Transverse colon (tissue), 4 donors: ENCODE measurements at regions not wholly inside any gene's neighbourhood (a gene's known extent, or its start where the extent isn't known, plus 50 kb on each side); places are given as distances from the start of the nearest gene placed in this dataset.

Experiments used
- CTCF ChIP-seq, 5 experiments: fragments of 200-600 bp in 3 of 5; fragments of 450-650 bp in 2 of 5; sonication (generic) in 3 of 5; IDR thresholded peaks; 1 replicate in 2 of 5; 2 replicates in 3 of 5; pipeline ENCODE4 v1.5.1; 2016 to 2017; ENCODE audit warnings: antibody characterized with exemption in 5 of 5, inconsistent platforms in 3 of 5, mild to moderate bottlenecking in 2 of 5, moderate library complexity in 1 of 5
- EP300 ChIP-seq: sonication (generic); formaldehyde crosslinking; IDR thresholded peaks from one replicate; pipeline ENCODE4 v1.6.1; 2017; ENCODE audit warnings: antibody characterized with exemption, low read depth
- POLR2A ChIP-seq: fragments of 450-650 bp; IDR thresholded peaks from one replicate; pipeline ENCODE4 v1.6.1; 2016; ENCODE audit warnings: antibody characterized with exemption, mild to moderate bottlenecking, moderate library complexity
- POLR2AphosphoS5 ChIP-seq, 3 donors: sonication (generic); formaldehyde crosslinking; IDR thresholded peaks; one replicate each; pipeline ENCODE4 v1.6.1; 2016; ENCODE audit warnings: antibody characterized with exemption in 3 of 3

- TF ChIP-seq CTCF (IDR thresholded peaks at IDR 0.05), result no peak
- TF ChIP-seq EP300, result no peak
- no peak for TF ChIP-seq POLR2A
- TF ChIP-seq POLR2AphosphoS5 (IDR thresholded peaks at IDR 0.05), result no peak
Measured at GRCh38 chr2:146776596-146776995, 1068.2 kb upstream of the ACVR2A start.
